GM19025 (cell line): ENCODE measurements at regions not wholly inside any gene's neighbourhood (a gene's known extent, or its start where the extent isn't known, plus 50 kb on each side); places are given as distances from the start of the nearest gene placed in this dataset.

Experiments used
- ATAC-seq: cut with Tn5 transposase; IDR thresholded peaks from one replicate; pipeline ENCODE4 v1.9.1; 2021; ENCODE audit warnings: mild to moderate bottlenecking, low read depth, moderate library complexity; ENCODE audit not compliant: unreplicated experiment

DNA sequence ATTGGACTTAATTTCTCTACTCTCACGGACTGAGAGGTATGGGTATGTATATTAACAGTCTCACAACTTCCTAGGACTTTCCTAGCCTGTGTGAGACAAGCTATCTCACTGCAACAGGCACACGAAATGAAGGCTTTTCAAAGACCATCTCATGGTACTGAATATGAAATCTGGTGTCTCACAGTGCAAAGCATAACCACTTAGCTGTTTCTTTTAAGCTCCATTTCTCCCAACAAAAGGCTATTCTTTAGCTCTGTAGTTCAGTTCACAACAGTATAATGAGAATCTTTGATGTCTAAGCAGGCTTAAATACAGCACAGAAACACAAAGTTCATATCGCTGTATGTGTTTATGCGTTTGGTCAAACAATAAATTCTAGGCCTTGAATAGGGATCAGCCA is 116.2 kb upstream of the PCDH18 start:
- no peak for ATAC-seq

DNA sequence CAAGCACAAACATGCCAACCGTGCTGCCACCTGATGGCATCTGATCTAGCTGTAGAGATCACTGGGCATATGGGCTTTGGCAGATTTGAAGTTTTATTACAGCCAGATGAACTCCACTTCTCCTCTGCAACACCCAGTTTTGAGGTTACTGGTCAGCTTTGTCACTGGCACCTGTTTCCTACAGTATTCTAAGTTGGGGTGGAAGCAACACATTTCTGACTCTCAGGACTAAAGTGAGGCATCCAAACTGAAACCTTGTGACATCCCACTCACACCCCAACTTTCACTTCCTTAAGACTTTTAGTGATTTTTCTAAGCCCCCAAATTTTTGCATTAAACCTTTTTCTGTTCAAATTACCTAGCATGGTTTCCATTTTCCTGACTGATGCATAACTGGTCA is 115.1 kb upstream of the PCDH18 start:
- no peak for ATAC-seq

DNA sequence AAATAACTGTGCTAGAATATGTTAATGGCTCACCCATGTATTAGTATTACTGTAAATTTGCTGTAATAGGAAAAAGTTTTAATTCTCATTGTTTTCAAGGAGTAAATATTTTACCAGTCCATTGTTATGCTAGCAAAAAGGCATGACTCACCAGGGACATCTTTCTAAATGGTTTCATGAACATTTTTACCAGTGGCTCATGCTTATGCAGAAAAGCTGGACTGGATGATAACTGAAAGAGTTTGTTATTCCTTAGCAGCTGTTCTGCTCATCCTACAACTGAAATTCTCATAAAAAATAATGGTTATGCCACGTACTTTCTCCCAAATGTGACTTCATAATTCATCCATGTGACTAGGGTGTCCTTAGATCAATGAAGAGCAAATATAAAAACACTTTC is 111.9 kb upstream of the PCDH18 start:
- ATAC-seq: no peak

DNA sequence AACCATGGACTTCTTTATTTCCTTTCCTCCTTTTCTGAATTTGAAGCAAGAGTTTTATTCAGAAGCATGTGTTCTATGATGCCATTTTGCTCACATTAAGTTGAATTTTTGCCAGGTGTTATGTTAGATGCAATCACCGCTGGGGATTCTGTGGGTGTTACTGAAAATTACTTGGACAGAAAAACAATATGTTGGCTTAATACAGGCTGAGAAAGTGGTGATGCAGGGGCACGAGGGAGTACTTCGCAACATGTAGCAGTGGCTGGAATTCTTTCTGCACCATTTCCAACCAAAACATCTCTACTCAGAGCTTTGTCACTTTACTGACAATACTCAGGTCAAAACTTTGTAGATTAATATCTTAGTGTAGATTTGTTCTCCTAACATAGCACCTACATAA is 109.2 kb upstream of the PCDH18 start:
- ATAC-seq: no peak

DNA sequence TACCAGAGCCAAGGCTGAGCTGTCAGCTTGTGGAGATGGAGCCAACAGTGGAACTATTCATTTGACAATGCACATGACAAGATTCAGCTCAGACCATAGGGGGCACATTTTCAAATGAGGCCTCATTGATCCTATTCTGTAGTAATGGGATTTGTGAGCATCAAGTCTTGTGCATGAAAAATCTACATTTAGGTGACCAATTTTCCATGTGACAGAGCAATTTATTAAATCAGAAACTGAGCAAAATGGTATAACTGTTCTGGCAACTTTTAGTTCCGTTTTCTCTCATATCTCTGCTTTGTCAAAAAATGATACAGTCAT is 108.5 kb upstream of the PCDH18 start:
- no peak for ATAC-seq

DNA sequence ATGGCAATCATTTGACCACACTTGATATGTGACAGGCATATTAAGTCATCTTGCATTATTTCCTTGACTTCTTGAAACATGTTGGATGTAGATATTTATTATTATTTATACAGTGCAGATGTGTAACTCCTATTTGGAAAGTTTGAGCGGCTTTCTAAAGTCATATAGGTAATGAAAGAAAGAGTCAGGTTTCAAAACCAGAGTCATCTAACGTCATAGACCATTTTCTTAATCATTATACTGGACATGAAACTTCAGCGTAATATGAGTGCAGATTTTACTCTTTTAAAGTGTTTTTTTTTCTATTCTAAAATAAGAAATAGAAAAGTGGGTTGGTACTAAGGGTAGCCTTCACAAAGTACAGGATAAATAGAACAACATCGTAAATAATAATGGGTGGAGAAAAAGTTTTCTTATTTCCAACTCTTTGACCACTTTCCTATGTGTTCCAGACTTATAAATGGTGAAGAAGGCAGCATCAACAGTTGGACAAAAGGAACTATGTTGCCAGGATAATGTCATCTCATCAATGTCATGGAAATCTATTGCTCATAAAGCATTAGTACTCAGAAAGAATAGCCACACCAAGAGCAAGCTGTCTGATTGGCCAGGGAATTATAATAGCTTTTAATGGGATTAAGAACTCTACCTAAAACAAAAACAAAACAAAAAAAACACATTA is 108.0 kb upstream of the PCDH18 start:
- ATAC-seq: no peak

DNA sequence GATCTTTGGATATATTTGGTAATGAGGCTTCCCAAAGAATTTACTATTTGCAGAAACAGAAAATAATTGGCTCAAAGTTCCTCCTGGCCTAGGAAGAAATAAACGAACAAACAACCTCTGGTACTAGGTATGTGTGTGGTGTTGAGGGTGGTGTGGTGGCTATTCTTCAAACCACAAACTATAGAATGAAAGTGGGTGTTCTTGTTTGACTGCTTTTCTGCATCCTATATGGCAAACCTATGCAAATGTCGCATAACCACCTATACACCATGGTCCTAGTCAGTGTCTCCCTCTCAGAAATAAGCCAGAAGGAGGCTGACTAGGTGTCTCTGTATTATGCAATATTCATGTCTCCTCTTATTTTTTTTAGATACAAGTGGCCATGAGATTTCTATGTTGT is 106.6 kb upstream of the PCDH18 start:
- no peak for ATAC-seq

DNA sequence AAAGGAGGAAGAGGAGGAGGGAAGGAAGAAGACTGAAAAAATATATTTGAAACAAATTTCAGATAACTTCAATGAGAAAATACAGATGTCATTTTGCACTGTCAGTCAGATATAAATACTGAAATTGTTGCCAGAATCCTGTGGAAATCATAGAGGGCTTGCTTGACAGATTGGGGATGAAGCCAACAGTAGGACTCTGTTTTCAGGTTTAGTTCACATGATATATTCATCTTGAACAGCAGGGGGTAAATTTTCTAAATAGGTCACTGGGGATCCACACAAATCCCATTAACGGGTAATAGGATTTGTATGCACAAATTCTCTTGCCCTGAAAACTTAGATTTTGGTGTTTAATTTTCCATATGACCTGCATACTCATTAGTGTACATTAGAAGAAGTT is 103.3 kb upstream of the PCDH18 start:
- no peak for ATAC-seq

DNA sequence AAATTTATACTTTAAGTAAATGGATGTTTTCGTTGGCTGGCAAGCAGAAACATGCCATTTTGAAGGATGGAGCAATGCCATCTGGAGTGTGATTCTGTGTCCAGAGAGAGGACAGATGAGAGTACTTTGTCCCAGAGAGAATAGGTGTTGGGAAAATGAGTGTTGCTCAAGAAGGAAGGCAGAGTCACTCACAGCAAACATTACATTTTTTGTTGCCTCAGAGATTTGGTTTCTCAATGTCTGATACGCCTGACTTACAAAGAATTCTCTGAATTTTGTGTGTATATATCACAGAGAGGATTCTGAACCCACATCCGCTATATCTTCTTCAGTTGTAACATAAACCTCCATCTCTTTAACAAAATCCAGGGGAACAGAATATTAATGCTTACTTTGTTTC is 102.8 kb upstream of the PCDH18 start:
- ATAC-seq: no peak

DNA sequence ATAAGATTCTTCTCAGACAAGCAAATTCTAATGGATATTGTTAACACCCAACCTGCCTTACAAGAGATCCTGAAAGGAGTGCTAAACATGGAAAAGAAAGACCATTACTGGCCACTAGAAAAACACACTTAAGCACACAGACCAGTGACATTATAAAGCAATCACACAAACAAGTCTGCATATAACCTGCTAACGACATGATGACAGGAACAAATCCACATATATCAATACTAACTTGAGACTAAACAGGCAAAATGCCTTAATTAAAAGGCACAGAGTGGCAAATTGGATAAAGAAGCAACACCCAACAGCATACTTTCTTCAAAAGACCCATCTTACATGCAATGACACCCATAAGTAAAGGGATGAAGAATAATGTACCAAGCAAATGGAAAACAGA is 100.5 kb upstream of the PCDH18 start:
- ATAC-seq: no peak

DNA sequence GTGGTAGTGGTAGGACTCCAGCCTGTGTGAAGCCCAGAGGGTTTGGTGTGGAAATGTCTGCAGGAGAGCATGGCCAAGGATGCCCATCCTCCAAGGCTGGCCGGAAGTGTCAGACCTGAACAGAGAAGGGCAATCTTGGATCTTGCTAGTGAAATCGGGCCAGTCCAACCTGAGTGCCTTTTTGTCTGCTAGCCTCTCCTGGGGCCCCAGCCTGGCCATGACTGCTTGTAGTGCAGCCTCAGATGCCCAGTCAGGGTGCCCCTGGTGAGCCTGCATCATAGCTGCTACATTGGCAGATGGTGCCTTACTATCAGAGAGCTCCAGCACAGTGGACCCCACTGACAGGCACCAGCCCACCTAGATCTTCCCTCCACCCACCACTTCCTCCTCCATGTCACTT is 99.3 kb upstream of the PCDH18 start:
- no peak for ATAC-seq

DNA sequence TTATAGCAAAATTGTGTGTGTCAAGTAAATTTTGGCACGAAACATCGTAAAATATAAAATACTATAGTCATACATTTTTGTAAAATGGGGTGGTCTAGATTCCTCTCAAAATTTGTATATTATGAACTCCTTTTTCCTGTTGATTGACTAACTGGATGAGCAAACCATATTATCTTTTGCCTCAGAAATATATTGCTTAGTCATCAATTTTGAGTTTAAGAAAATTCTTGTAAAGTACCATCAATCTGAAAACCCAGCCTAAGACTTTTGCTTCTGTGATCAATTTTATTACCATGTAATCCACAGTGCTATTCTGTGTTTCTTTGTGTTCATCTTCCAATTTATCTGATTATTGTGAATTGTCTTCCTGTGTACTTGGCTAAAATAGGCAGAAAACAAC is 98.0 kb upstream of the PCDH18 start:
- no peak for ATAC-seq

DNA sequence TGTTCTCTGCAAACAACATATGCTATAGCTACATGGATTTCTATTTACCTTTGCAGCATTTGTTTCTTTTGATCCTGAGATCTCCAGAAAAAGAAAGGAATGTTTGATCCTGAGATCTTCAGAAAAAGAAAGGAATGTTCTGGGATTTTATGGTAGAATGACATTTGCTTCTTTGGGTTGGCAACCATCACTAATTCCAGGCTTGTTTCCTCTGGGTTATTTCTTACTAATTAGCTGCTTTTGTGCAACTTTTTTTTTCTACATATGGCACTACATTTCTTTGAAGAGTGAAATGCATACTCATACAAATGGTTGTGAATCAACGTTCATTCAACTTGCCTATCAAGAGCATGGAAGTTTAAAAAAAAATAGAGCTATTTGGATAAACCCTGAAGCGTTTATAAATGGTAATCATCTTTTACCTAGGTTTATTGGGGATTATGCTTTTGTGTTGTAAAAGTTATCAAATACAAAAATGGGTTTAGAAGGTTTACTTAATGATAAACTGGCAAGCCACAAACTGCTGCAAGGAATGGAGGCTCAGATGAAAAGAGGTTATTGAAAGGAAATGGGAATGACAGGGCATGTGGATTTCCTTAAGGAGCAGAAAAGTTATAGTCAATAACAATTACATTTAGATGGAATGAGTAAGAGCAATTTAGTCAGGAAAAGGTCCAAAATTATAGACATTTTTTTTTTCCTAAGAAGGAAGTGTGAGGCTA is 95.6 kb upstream of the PCDH18 start:
- no peak for ATAC-seq

DNA sequence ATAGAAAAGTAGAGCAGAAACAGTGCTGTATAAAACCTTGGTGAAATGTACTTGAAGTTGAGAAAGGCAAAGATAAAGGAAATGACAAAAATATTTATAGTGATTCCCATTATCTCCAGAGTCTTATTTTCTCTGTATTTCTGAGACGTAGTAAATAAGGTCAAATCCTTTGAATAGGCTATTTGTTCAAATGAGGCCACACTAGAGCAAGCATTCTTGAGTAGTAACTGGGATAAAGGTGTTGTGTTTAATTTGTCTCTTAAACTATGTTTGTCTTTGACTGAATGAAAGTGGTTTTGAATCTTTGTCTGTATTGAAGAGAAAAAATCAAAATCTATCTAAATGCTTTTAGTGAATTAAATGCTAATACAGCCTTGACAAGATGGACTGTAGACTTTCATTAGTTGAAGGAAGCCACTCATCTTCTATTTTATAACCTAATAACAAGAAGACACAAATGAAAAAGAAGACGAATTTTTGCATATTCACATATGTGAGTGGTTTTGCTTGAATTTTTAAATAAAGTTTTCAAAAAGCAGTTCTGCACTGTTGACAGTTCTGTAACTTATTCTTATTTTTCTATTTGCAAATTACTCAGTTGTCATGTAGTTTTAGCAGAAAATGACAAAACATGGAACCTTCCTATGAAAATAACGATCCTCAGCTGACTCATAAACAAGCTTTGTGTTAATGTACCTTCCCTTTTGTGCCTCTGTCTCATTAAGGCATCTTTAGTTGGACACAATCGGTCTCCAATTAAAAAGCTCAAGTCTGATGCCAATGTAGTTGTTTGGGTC is 94.8 kb upstream of the PCDH18 start:
- no peak for ATAC-seq

DNA sequence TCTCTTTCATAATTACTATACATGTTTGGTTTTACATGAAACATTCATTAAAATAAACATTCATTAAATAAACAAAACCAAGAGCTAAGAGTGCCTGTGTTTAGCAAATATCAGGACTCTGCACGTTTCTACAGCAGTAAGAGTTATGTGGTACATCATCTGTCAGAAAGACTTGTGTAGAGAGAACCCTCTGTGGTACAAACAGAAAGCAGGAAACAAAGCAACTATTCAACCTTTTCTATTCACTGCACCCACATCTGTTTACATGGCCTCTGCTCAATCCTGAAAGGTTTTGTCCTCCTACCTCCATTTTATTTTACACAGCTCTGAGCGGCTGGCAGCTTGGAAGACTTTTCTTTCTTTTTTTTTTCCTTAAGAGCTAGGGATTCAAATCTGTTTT is 90.7 kb upstream of the PCDH18 start:
- no peak for ATAC-seq

DNA sequence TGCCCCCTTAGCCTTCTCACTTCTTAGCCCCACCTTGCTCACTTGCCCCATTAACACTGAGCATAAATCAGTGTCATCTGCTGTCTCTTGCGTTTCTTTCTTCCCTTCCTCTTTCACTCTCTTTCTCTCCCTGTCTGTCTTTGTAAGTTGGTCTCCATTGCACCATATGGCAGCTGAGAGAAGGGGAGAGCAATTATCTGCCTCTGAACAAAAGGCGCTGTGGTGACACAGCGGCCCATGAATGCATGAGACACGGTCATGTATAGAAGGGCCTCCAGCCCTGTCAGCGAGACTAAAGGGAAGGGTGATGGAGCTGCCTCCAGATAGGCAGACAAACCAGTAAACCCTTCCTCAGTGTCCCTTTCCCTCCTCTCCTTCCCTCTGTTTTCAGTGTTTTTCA is 88.8 kb upstream of the PCDH18 start:
- no peak for ATAC-seq

DNA sequence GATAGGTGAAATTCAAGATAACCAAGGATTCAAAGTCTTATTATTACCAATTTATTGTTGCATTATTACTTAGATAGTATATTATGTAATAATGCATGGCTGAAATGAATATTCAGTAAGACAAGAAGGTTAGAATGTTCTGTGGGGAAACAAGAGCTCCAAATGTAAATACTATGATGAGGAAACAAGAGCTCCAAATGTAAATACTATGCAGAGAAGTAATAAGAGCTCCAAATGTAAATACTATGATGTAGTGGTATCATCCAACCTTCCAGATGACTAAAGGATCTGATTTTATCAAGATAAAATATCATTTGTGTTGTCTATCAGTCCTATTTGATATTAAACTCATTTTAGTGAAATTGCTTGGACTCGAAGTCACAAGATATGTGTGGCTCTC is 82.2 kb upstream of the PCDH18 start:
- no peak for ATAC-seq

DNA sequence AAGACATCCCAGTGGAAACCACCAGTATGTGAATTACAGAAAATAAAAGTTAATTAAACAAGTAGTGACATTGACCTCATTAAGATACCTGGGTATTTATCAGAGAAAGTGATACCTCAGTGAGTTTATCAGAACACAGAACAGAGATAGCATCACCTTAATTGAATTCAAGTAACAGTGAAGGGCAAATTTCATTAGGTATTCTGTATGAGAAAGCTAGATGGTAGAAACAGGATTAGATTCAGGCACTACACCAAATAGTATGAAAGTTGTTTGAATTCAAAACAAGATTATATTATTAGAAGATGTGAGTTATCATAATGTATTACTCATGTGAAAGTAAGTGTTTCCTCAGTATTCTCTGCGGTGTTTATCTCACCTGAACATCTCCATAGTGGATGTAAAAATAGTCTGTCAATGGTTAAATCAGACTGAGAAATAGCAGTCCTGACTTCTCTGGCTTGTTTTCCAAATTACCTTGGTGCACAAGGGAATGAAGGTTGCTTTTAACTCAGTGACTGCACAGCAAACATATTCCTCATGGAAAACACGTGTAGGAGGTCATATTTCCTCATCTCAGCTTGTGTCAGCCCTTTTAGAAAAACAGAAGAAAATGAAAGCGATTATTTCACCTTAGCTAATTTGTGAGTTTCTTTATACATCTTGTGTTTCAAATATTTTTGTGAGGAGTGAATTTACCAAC is 79.9 kb upstream of the PCDH18 start:
- no peak for ATAC-seq

DNA sequence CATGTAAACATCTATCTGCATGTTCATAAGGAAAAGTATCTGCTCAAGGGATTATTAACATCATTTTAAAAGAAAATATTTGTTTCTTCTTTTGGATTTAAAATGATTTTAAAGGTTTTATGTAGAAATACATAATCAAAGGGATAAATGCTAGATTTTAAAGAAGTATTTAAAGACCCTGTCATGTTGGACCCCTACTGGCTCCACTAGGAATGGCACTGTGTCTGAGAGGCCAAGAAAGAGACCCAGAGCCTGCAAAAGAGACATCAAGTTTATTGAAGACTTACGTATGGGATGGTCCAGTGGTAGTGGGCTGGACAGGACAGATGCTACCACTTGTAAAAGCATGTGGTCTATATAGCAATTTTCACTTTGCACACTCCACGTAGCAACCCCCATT is 78.7 kb upstream of the PCDH18 start:
- no peak for ATAC-seq

DNA sequence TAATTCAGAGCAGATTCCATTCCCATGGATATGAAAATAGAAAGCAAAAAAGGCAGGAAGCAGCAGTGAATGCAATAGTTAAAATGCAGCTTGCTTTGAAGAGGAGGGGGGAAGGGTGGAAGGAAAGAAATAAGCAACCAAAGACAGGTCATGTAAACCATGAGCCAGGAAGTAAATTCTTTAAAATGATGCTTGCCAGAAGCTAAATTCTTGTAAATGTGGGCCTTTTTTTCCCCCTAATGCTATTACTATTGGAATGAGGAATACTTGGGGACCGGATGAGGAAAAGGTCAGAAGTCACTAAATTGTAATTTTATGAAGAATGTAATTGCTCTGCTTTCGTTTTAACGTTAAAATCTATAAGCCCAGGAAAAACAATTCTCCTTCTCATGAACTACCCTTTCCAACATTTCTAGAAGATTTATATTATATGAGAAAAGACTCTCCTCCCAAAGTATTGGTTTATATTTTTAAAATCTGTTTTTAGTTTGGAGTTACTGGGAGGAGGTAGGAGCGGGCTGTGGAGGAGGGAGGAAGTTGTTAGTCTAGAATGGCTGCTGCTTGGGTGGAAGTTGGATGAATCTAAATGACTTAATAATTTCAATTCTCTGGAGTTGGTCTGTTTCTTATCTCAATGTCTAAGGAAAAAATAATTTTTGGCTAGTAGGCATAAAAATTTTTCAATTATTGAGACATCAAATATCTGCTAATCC is 77.6 kb upstream of the PCDH18 start:
- ATAC-seq: no peak

DNA sequence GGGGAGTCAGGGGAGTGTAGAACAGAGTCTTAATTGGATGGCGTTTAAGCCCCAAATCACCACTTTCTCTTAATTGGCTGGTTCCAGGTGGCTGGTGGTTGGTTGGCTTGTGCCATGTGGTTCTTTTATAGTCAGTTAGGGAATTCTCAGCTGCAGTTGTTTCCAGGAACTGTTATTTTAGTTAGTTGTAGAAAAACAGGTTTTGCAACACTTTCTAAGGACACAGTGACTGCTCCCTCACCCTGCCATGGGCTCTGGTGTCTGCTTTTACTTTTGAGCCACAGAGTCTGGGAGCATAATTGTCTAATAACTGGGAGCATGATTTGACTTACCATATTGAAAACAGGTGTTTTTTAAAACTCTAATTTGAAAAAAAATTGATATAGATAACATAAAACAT is 75.8 kb upstream of the PCDH18 start:
- no peak for ATAC-seq
